Left ventricle myocardium inferior (tissue), 1 donor: ENCODE measurements at regions not wholly inside any gene's neighbourhood (a gene's known extent, or its start where the extent isn't known, plus 50 kb on each side); places are given as distances from the start of the nearest gene placed in this dataset.

Source experiments
- DNase-seq: peaks from one replicate; pipeline ENCODE4 v3.0.0-alpha.2; 2020
- H3K27ac ChIP-seq: fragments of 200-600 bp; replicated peaks from 2 replicates; pipeline ENCODE4 v1.8.0; 2021
- H3K27me3 ChIP-seq: fragments of 200-600 bp; 2 replicates; pipeline ENCODE4 v1.8.0; 2021; ENCODE audit warnings: low read depth
- H3K36me3 ChIP-seq: fragments of 200-600 bp; 2 replicates; pipeline ENCODE4 v1.8.0; 2021
- H3K4me1 ChIP-seq: fragments of 200-600 bp; 2 replicates; pipeline ENCODE4 v1.8.0; 2021
- H3K4me3 ChIP-seq: fragments of 200-600 bp; 2 replicates; pipeline ENCODE4 v1.8.0; 2021; ENCODE audit warnings: mild to moderate bottlenecking, moderate library complexity
- H3K9me3 ChIP-seq: fragments of 200-600 bp; replicated peaks from 2 replicates; pipeline ENCODE4 v1.8.0; 2021
- CTCF ChIP-seq: fragments of 200-600 bp; IDR thresholded peaks from 2 replicates; pipeline ENCODE4 v1.8.0; 2021; ENCODE audit warnings: antibody characterized with exemption, mild to moderate bottlenecking, borderline replicate concordance
- intact Hi-C: fragments of 100-400 bp; cut with micrococcal nuclease; formaldehyde crosslinking; loops from one replicate; pipeline ENCODE4 v1.11.0; 2022
- donor health status: DM: no; HTN: yes; CAD: no; lungs with severe emphysema.

- Histone ChIP-seq H3K4me1 (no peaks in the 10 kb centered on the region), H3K27me3 (peaks cover 73% of the 10 kb centered on the region), H3K27ac (no peak overlapping the region), H3K4me3 (no peak overlapping the region), H3K36me3 (no peaks in the 10 kb centered on the region), H3K9me3 (peaks cover 5% of the 10 kb centered on the region)
- intact Hi-C loops: no loop called here
- no peak for DNase-seq
- no peak for TF ChIP-seq CTCF
These were observed 54.7 kb upstream of the ZNF423 start for GRCh38 chr16:49910541-49911071.

- no peaks in the 10 kb centered on the region for H3K36me3 ChIP-seq
- H3K27me3 ChIP-seq: peaks cover 81% of the 10 kb centered on the region
- intact Hi-C loops: no loop called here
- H3K9me3 ChIP-seq: peaks cover 5% of the 10 kb centered on the region
- no peaks in the 10 kb centered on the region for H3K4me1 ChIP-seq
- no peak for DNase-seq
- no peak overlapping the region for H3K4me3 ChIP-seq
- no peak overlapping the region for H3K27ac ChIP-seq
- TF ChIP-seq CTCF: no peak
These were observed 55.5 kb upstream of the ZNF423 start for GRCh38 chr16:49911430-49911829.

- peaks cover 5% of the 10 kb centered on the region for H3K9me3 ChIP-seq
- H3K36me3 ChIP-seq: no peaks in the 10 kb centered on the region
- no peak for DNase-seq
- H3K4me1 ChIP-seq: no peaks in the 10 kb centered on the region
- no peak overlapping the region for H3K4me3 ChIP-seq
- H3K27me3 ChIP-seq: peaks cover 85% of the 10 kb centered on the region
- H3K27ac ChIP-seq: no peak overlapping the region
- intact Hi-C loops: no loop called here
- TF ChIP-seq CTCF: no peak
These were observed 56.8 kb upstream of the ZNF423 start for GRCh38 chr16:49912721-49913120.

GRCh38 chr16:49913720-49914119 lies 57.8 kb upstream of the ZNF423 start:
- H3K36me3 ChIP-seq: no peaks in the 10 kb centered on the region
- TF ChIP-seq CTCF: no peak
- no peak overlapping the region for H3K4me3 ChIP-seq
- peaks cover 5% of the 10 kb centered on the region for H3K9me3 ChIP-seq
- H3K27ac ChIP-seq: no peak overlapping the region
- intact Hi-C loops: no loop called here
- H3K27me3 ChIP-seq: peaks cover 75% of the 10 kb centered on the region
- no peaks in the 10 kb centered on the region for H3K4me1 ChIP-seq
- DNase-seq: no peak

GRCh38 chr16:49914657-49915056 lies 58.7 kb upstream of the ZNF423 start:
- DNase-seq: no peak
- no peak overlapping the region for H3K4me3 ChIP-seq
- no peaks in the 10 kb centered on the region for H3K36me3 ChIP-seq
- TF ChIP-seq CTCF: no peak
- H3K27me3 ChIP-seq: peaks cover 68% of the 10 kb centered on the region
- H3K4me1 ChIP-seq: no peaks in the 10 kb centered on the region
- peaks cover 5% of the 10 kb centered on the region for H3K9me3 ChIP-seq
- intact Hi-C loops: no loop called here
- no peak overlapping the region for H3K27ac ChIP-seq

- Histone ChIP-seq H3K36me3 (no peaks in the 10 kb centered on the region), H3K9me3 (no peaks in the 10 kb centered on the region), H3K4me1 (no peaks in the 10 kb centered on the region), H3K27me3 (peaks cover 60% of the 10 kb centered on the region), H3K27ac (no peak overlapping the region), H3K4me3 (no peak overlapping the region)
- TF ChIP-seq CTCF: no peak
- no peak for DNase-seq
- intact Hi-C loops: no loop called here
These were observed 62.3 kb upstream of the ZNF423 start for GRCh38 chr16:49918257-49918656.
